ENCODE measurements at regions not wholly inside any gene's neighbourhood (a gene's known extent, or its start where the extent isn't known, plus 50 kb on each side); places are given as distances from the start of the nearest gene placed in this dataset.
"Not testable (repeated sequence)": the region's sequence is repeated elsewhere in the genome, so short reads cannot be mapped to it uniquely, and the experiment has no call there.

DNA sequence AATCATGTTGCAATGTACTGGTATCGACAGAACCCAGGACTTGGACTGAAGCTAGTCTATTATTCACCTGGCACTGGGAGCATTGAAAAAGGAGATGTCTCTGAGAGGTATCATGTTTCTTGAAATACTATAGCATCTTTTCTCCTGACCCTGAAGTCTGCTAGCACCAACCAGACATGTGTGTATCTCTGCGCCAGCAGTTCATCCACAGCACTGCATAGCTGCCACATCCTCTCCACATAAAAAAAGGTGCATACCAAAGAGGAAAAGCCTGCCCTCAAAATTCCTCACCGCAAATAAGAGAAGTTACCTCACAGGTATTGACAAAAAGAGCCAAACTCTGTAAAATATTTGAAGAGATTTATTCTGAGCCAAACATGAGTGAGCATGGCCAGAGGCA, 99.5 kb upstream of the PRSS3 start:
- DNase-seq = no peak

DNA sequence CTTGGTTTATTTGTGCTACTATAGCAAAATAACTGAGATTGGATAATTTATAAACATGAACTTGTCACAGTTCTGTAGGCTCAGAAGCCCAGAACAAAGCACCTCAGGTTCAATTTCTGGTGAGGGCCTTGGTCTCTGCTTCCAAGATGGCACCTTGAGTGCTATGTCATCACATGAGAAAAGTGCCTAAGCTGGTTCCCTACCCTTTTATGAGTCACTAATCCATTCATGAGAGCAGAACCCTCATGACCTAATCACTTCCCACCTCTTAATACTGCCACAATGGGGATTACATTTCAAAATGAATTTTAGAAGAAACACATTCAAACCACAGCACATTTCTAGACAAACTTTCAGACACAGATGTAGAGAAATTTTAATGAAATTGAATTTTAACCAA, 98.2 kb upstream of the PRSS3 start:
- no peak for DNase-seq

GRCh38 chr9:33698267-33698666, 97.1 kb upstream of the PRSS3 start:
- no peak for DNase-seq

GRCh38 chr9:33700940-33701339, 94.4 kb upstream of the PRSS3 start:
- DNase-seq = not testable (repeated sequence)

GRCh38 chr9:33703430-33704102, 91.8 kb upstream of the PRSS3 start:
- DNase-seq = no peak

DNA sequence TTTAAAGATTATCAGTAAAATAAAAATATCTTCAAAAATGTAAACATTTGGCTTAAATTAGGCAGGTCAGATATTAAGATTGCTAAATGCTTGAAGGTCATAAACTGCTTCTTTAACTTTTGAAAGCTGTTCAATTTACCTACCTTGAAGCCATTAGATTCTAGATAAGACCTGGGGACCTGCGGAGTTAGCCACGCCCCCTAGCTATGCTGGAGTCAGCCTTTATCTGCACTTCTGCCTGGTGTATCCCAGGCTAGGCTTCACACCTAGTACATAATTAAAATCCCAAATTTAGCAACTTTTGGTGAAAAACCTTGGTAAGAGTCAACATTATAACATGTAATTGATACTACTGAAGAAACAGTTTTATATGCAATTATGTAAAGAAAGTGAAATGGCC, 89.9 kb upstream of the PRSS3 start:
- not testable (repeated sequence) for DNase-seq

DNA sequence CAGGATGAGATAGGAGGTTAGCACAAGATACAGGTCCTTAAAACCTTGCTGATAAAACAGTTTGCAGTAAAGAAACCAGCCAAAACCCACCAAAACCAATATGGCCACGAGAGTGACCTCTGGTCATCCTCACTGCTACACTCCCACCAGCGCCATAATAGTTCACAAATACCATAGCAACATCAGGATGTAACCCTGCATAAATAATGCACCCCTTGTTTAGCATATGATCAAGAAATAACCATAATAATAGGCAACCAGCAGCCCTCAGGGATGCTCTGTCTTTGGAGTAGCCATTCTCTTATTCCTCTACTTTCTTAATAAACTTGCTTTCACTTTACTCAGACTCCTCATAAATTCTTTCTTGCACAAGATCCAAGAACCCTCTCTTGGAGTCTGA, 86.9 kb upstream of the PRSS3 start:
- no peak for DNase-seq

DNA sequence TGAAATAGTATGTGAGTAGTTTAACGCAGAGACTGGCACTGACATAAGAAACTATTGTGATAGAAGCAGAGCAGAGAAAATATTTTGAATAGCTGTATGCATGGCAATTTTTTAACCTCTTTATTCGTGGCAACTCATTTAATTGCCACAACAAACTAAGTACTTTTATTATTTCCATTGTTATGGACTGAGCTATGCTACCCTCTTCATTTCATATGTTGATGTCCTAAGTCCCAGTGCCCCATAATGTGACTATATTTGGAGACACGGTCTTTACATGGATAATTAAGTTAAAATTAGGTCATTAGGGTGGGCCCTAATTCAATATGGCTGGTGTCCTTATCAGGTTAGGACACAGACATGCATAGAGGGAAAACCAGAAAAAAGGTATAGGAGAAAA, 86.1 kb upstream of the PRSS3 start:
- no peak for DNase-seq

- DNase-seq = not testable (repeated sequence)
Measured at GRCh38 chr9:33711418-33711817, 83.9 kb upstream of the PRSS3 start.

DNA sequence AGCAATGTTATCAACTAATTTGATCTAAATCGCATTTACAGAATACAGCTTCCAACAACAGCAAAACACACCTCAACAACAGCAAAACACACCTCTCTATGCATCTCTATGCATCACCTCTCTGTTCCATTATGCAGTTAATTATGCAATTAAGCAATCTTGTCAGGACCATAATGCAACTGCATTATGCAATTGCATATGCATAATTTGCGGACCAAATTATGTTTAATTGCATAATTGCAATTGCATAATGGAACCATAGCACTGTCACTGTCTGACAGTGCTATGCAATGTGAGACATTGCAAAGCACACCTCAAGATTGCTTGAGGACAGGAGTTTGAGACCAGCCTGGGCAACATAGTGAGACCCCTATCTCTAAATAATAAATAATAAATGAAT, 80.4 kb upstream of the PRSS3 start:
- DNase-seq = no peak

GRCh38 chr9:33718987-33719386, 76.4 kb upstream of the PRSS3 start:
- DNase-seq = no peak

DNA sequence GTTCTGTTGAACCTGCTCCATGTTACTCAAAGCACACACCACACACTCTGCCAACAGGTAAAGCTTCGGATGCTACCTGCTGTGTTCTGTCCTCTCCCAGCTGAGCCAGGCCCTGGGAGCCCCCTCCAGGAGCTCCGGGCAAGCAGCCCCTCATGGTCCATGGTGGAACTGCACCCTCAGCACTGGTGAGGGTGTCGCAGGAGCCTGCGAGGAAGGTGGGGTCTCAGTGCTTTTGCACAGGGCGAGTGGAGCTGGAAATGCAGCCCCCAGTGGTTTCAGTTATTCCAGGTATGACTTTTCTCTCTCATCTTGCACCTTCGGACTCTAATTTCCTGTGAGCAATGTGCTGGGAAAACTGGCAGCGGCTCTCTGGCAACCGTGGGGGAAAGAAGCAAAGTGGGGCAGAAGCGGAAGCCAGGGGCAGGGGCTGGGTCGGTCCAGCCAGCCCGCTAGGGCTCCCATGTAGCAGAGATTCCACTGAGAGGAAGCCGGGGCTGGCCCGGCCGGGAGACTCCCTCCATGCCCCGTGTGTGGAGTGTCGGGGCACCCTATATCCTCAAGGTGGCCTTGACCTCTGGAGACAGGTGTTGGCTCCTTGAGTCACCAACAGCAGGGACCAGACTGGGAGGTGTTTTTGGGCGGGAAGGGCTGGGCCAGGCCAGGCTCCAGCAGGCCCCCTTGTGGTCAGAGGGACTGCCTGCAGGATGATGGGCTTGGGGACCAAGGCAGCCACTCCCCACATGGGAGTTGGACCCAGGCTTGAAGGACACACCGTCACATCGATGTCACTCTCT, 75.6 kb upstream of the PRSS3 start:
- no peak for DNase-seq

GRCh38 chr9:33721674-33722358, 73.5 kb upstream of the PRSS3 start:
- no peak for DNase-seq

GRCh38 chr9:33722359-33722675, 73.0 kb upstream of the PRSS3 start:
- no peak for DNase-seq

DNA sequence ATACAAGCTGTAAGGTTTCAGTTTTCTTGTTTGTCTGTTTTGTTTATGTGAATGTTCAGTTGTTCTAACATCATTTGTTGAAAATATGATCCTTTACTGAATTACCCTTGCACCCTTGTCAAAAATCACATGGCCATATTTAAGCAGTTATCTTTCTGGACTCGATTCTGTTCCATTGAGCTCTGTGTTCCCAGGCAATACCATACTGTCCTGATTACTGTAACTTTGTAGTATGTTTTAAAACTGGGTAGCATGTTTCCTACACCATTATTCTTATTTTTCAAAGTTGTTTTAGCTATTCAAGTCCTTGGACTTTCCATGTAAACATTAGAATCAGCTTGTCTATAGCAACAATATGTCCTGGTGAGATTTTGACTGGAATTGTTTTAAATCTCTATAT, 66.7 kb upstream of the PRSS3 start:
- DNase-seq = no peak

DNA sequence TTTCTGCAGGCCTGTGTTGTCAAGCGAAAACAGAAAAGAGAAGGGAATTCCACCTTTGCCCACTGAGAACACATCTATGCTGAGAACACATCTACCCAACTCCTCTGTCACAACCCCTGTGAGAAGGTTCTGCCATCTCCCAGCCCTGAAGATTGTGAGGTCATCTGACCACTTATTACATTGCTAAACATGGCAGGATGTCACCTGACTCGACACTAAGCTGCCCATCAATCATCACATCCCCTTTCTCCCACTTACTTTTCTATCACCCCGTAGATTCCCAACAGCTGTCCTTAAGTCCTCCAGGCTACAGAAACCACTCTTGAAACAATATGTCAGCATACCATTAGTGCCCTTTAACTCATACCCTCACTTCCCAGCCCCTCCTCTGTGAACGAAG, 64.2 kb upstream of the PRSS3 start:
- DNase-seq = no peak

GRCh38 chr9:33731625-33732024, 63.7 kb upstream of the PRSS3 start:
- no peak for DNase-seq

GRCh38 chr9:33734247-33734940, 61.0 kb upstream of the PRSS3 start:
- DNase-seq = not testable (repeated sequence)

- DNase-seq = not testable (repeated sequence)
Measured at GRCh38 chr9:33734941-33735835, 60.2 kb upstream of the PRSS3 start.

DNA sequence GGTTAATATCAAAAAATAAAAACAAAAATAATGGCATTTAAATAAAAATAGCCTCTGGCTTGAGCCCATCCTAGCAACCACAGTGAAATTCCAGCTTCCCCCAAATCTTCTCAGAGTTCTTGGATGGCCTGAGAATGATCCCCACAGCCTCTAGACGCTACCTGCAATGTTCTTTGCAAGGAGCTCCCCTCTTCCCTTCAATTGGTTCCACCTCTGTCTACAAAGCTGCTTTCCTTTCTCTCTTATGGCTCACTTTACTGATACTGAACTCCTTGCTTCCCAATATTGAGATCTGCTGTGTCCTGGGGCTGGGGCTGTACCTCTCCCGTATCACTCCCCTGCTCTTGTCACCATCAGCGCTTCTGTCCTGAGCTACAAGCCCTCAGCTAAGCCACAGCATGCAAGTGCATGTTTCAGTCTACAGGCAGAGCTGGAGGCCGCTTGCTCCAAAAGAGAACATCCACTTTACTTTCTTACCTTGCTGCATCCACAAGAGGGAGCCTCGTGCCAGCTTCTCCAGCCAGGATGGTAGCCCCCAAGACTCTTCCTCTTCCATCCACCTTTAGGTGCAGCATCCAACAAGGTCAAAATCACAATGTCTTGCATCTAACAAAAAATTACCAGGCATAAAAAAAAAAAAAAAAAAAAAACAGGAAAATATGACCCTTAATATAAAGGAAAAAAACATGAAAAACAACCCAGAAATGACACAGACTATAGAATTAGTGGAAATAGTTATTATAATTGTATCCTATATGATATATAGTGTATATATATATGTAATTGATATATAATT, 57.4 kb upstream of the PRSS3 start:
- peak; percentile 40 for DNase-seq

DNA sequence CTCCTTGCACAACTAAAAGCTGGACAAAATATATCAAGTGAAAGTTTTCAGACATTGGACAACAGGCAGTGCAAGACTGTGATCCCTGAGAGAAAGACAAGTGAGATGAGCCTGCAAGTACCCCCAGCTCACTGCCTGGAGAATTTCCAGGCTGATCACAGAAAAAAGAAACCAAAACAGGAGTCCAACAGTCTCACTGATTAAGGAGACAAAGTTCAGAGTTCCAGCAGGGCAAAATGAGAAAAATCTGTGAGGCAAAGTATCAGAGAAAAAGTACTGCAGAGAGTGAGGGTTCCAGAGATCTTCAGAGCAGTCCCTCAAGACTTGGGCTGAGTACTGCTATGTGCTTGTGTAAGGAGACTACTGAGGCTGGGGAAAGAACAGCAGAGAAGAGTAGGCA, 56.0 kb upstream of the PRSS3 start:
- no peak for DNase-seq

GRCh38 chr9:33740075-33740474, 55.3 kb upstream of the PRSS3 start:
- DNase-seq = no peak

All from NCI-H524 treated with DMSO at 0.1 percent for 48 hours (cell line).